OCI-LY7 (cell line): ENCODE measurements at regions not wholly inside any gene's neighbourhood (a gene's known extent, or its start where the extent isn't known, plus 50 kb on each side); places are given as distances from the start of the nearest gene placed in this dataset.

ENCODE experiments used
- BruUV-seq: library from RNA; stranded (reverse); fragments of 400-500 nt; replicated peaks from 2 replicates; lab custom pipeline; 2021; lab: Mats Ljungman, UMichigan
- CTCF ChIA-PET: fragments of 300-600 bp; sonication (Branson Sonifier 250); formaldehyde crosslinking; loops from one replicate; lab custom pipeline; 2022; ENCODE audit warnings: antibody characterized with exemption; ENCODE audit not compliant: unreplicated experiment; lab: Charles Lee
- POLR2A ChIA-PET: fragments of 300-600 bp; sonication (Branson Sonifier 250); formaldehyde crosslinking; loops from one replicate; lab custom pipeline; 2022; ENCODE audit warnings: antibody characterized with exemption; lab: Charles Lee
- DNase-seq: peaks from one replicate; pipeline ENCODE4 v3.0.0-alpha.2; 2015; ENCODE audit warnings: low spot score
- H2AFZ ChIP-seq: fragments of 200-600 bp; sonication (generic), shearing (Covaris generic); 2 replicates; pipeline ENCODE4 v1.6.1; 2014; ENCODE audit warnings: mild to moderate bottlenecking, antibody characterized with exemption, low read length, moderate library complexity
- H3K27ac ChIP-seq: fragments of 200-600 bp; sonication (generic); 2 replicates; pipeline ENCODE4 v1.5.1; 2014; ENCODE audit warnings: mixed run types, low read depth, mild to moderate bottlenecking, moderate library complexity, low read length, inconsistent platforms; ENCODE audit not compliant: poor library complexity, severe bottlenecking
- H3K36me3 ChIP-seq: fragments of 200-600 bp; sonication (generic); 2 replicates; pipeline ENCODE4 v1.6.1; 2014; ENCODE audit warnings: mild to moderate bottlenecking, antibody characterized with exemption, low read length, moderate library complexity, mixed read lengths; ENCODE audit not compliant: insufficient read depth
- H3K4me1 ChIP-seq: fragments of 200-600 bp; sonication (generic); 2 replicates; pipeline ENCODE4 v1.5.1; 2014; ENCODE audit warnings: mild to moderate bottlenecking, low read length; ENCODE audit not compliant: insufficient read depth, poor library complexity, severe bottlenecking
- H3K4me2 ChIP-seq: fragments of 200-600 bp; sonication (generic); 2 replicates; pipeline ENCODE4 v1.6.1; 2014; ENCODE audit warnings: mild to moderate bottlenecking, low read length
- H3K4me3 ChIP-seq: fragments of 200-600 bp; sonication (generic); 2 replicates; pipeline ENCODE4 v1.5.1; 2014; ENCODE audit warnings: mild to moderate bottlenecking, low read depth, low read length; ENCODE audit not compliant: poor library complexity, severe bottlenecking
- H3K79me2 ChIP-seq: fragments of 200-600 bp; sonication (generic); 2 replicates; pipeline ENCODE4 v1.6.1; 2016; ENCODE audit warnings: low read depth, mild to moderate bottlenecking, low read length, moderate library complexity, mixed read lengths; ENCODE audit not compliant: insufficient read depth
- H3K9me2 ChIP-seq: fragments of 200-600 bp; sonication (generic); 2 replicates; pipeline ENCODE4 v1.6.1; 2016; ENCODE audit warnings: mild to moderate bottlenecking, low read length, mixed read lengths; ENCODE audit not compliant: insufficient read depth
- H3K9me3 ChIP-seq: fragments of 200-600 bp; sonication (generic); 2 replicates; pipeline ENCODE4 v1.6.1; 2014; ENCODE audit warnings: mild to moderate bottlenecking, mixed run types, low read length, mixed read lengths
- H4K20me1 ChIP-seq: fragments of 200-600 bp; sonication (generic); 2 replicates; pipeline ENCODE4 v1.6.1; 2014; ENCODE audit warnings: mild to moderate bottlenecking, antibody characterized with exemption, low read length, moderate library complexity, mixed read lengths; ENCODE audit not compliant: insufficient read depth
- CTCF ChIP-seq: fragments of 200-600 bp; sonication (generic); conservative IDR thresholded peaks from 2 replicates; pipeline ENCODE4 v1.5.1; 2014; ENCODE audit warnings: mild to moderate bottlenecking, antibody characterized with exemption, low read length, moderate library complexity, mixed read lengths
- EZH2phosphoT487 ChIP-seq: fragments of 200-600 bp; sonication (generic); IDR thresholded peaks from 2 replicates; pipeline ENCODE4 v1.6.1; 2018; ENCODE audit warnings: low read depth, borderline replicate concordance, mild to moderate bottlenecking, mixed run types, antibody characterized with exemption, low read length, moderate library complexity, mixed read lengths
- intact Hi-C: fragments of 100-400 bp; cut with micrococcal nuclease; formaldehyde crosslinking; loops from one replicate; pipeline ENCODE4 v1.10.0; 2022; ENCODE audit not compliant: unreplicated experiment

GRCh38 chr4:106801386-106801785 is 234.7 kb downstream of the DKK2 start:
- DNase-seq = no peak
- Histone ChIP-seq H3K4me3 (no peak overlapping the region), H3K9me2 (no peaks in the 10 kb centered on the region), H4K20me1 (no peaks in the 10 kb centered on the region), H3K4me2 (no peak overlapping the region), H3K36me3 (no peaks in the 10 kb centered on the region), H3K4me1 (no peaks in the 10 kb centered on the region), H2AFZ (no peak overlapping the region), H3K79me2 (no peaks in the 10 kb centered on the region), H3K9me3 (no peaks in the 10 kb centered on the region), H3K27ac (no peak overlapping the region)
- ChIA-PET CTCF (no interaction called here), POLR2A (no interaction called here)
- BruUV-seq = no TSS peak
- intact Hi-C loops = no loop called here
- TF ChIP-seq EZH2phosphoT487 = no peak
- no peak for TF ChIP-seq CTCF

- POLR2A ChIA-PET = no interaction called here
- H4K20me1 ChIP-seq = no peaks in the 10 kb centered on the region
- intact Hi-C loops = no loop called here
- no peak overlapping the region for H3K4me3 ChIP-seq
- no peak overlapping the region for H2AFZ ChIP-seq
- H3K4me2 ChIP-seq = no peak overlapping the region
- H3K79me2 ChIP-seq = no peaks in the 10 kb centered on the region
- H3K36me3 ChIP-seq = no peaks in the 10 kb centered on the region
- H3K9me3 ChIP-seq = no peaks in the 10 kb centered on the region
- no peaks in the 10 kb centered on the region for H3K4me1 ChIP-seq
- no TSS peak for BruUV-seq
- no peak for TF ChIP-seq EZH2phosphoT487
- CTCF ChIA-PET = no interaction called here
- H3K9me2 ChIP-seq = no peaks in the 10 kb centered on the region
- no peak for DNase-seq
- H3K27ac ChIP-seq = no peak overlapping the region
Observed at GRCh38 chr4:106796876-106797275, 239.2 kb downstream of the DKK2 start.

- H3K4me2 ChIP-seq = no peak overlapping the region
- intact Hi-C loops = no loop called here
- no TSS peak for BruUV-seq
- no peaks in the 10 kb centered on the region for H3K36me3 ChIP-seq
- no peak for DNase-seq
- no peak overlapping the region for H3K4me3 ChIP-seq
- H2AFZ ChIP-seq = no peak overlapping the region
- no peak overlapping the region for H3K27ac ChIP-seq
- H3K79me2 ChIP-seq = no peaks in the 10 kb centered on the region
- ChIA-PET CTCF (no interaction called here), POLR2A (no interaction called here)
- H3K9me2 ChIP-seq = no peaks in the 10 kb centered on the region
- no peaks in the 10 kb centered on the region for H3K9me3 ChIP-seq
- no peaks in the 10 kb centered on the region for H4K20me1 ChIP-seq
- no peak for TF ChIP-seq EZH2phosphoT487
- no peak for TF ChIP-seq CTCF
- no peaks in the 10 kb centered on the region for H3K4me1 ChIP-seq
Observed at GRCh38 chr4:106795326-106795725, 240.8 kb downstream of the DKK2 start.
